ENCODE measurements at regions not wholly inside any gene's neighbourhood (a gene's known extent, or its start where the extent isn't known, plus 50 kb on each side); places are given as distances from the start of the nearest gene placed in this dataset.
A peak's percentile ranks its signal among the peaks of the same experiment; 100 is the strongest.

GRCh38 chr20:50304501-50304856 lies 113.8 kb downstream of the CEBPB start:
- DNase-seq (ENCODE audit: low spot score) (no peak), ATAC-seq (no peak)
- TF ChIP-seq KAT7 (CRISPR knock-in tag; IDR thresholded peaks at IDR 0.05; ENCODE audit: borderline replicate concordance) = no peak
- peak; percentile 29 for TF ChIP-seq GABPB1 (CRISPR knock-in tag; IDR thresholded peaks at IDR 0.05)
- Mint-ChIP-seq H3K36me3 (no peaks in the 10 kb centered on the region), H3K4me3 (no peak overlapping the region), H3K4me1 (peaks cover 37% of the 10 kb centered on the region), H3K27me3 (ENCODE audit: low read depth) (no peaks in the 10 kb centered on the region; the same call in 1 of the 2 replicates), H3K27ac (no peak overlapping the region), H3K9me3 (no peaks in the 10 kb centered on the region)
- ChIA-PET POLR2A (no interaction called here), CTCF (no interaction called here)

GRCh38 chr20:50304923-50305635 lies 114.4 kb downstream of the CEBPB start:
- DNase-seq (ENCODE audit: low spot score) (no peak), ATAC-seq (no peak)
- POLR2A ChIA-PET = no interaction called here
- TF ChIP-seq GABPB1 (CRISPR knock-in tag; IDR thresholded peaks at IDR 0.05) = peak; percentile 91
- no peak for TF ChIP-seq EMX1 (CRISPR knock-in tag; IDR thresholded peaks at IDR 0.05)
- TF ChIP-seq HMGA2 (CRISPR knock-in tag; IDR thresholded peaks at IDR 0.05) = no peak
- Mint-ChIP-seq H3K4me3 (no peak overlapping the region), H3K9me3 (no peaks in the 10 kb centered on the region), H3K4me1 (peaks cover 38% of the 10 kb centered on the region), H3K27ac (no peak overlapping the region), H3K27me3 (ENCODE audit: low read depth) (no peaks in the 10 kb centered on the region; the same call in 1 of the 2 replicates), H3K36me3 (no peaks in the 10 kb centered on the region)
- CTCF ChIA-PET = no interaction called here

- no peak for ATAC-seq
- peaks cover 38% of the 10 kb centered on the region for H3K4me1 Mint-ChIP-seq
Measured at GRCh38 chr20:50305636-50306477, 115.2 kb downstream of the CEBPB start.

More at GRCh38 chr20:50305636-50306477, 115.2 kb downstream of the CEBPB start:
- no peak for DNase-seq (ENCODE audit: low spot score)
- Mint-ChIP-seq H3K27ac (no peak overlapping the region), H3K4me3 (peak overlapping the region; percentile 41), H3K36me3 (no peaks in the 10 kb centered on the region), H3K27me3 (ENCODE audit: low read depth) (no peaks in the 10 kb centered on the region; the same call in 1 of the 2 replicates), H3K9me3 (no peaks in the 10 kb centered on the region)
- ChIA-PET CTCF (interaction anchor here (0.7 to 1.4 kb wide), 4 partner anchors 16 to 489 kb away, joined by 3 read pairs; no protein-coding TSS in a partner anchor), POLR2A (no interaction called here)
- TF ChIP-seq SMAD3 (CRISPR knock-in tag; IDR thresholded peaks at IDR 0.05; ENCODE audit: borderline replicate concordance) (no peak), AFF4 (CRISPR knock-in tag; IDR thresholded peaks at IDR 0.05; ENCODE audit: borderline replicate concordance) (no peak), USF1 (CRISPR knock-in tag; IDR thresholded peaks at IDR 0.05) (0 out of 2 replicates have a peak, but pooled peaks have one; percentile 51), USF2 (CRISPR knock-in tag; IDR thresholded peaks at IDR 0.05) (peak; percentile 36; the same call in 1 of the 2 replicates), ZNF317 (CRISPR knock-in tag; IDR thresholded peaks at IDR 0.05; ENCODE audit: borderline replicate concordance, low read depth) (0 out of 2 replicates have a peak, but pooled peaks have one; percentile 46), GABPB1 (CRISPR knock-in tag; IDR thresholded peaks at IDR 0.05) (peak; percentile 89)

Data from WTC11 (cell line).